HEK293 (cell line): ENCODE measurements at regions not wholly inside any gene's neighbourhood (a gene's known extent, or its start where the extent isn't known, plus 50 kb on each side); places are given as distances from the start of the nearest gene placed in this dataset.

ENCODE experiments used
- MYNN ChIP-seq: fragments of 450-650 bp; formaldehyde crosslinking; IDR thresholded peaks from 2 replicates; pipeline ENCODE4 v1.5.1; 2016; ENCODE audit warnings: missing biosample characterization, missing genetic modification characterization, borderline replicate concordance
- TCF7L2 ChIP-seq: IDR thresholded peaks from 2 replicates; pipeline ENCODE4 v1.6.1; 2011; ENCODE audit warnings: low read depth, mild to moderate bottlenecking, inconsistent platforms, low read length, moderate library complexity, borderline replicate concordance
- YY1 ChIP-seq: fragments of 450-650 bp; formaldehyde crosslinking; IDR thresholded peaks from 2 replicates; pipeline ENCODE4 v1.5.1; 2018; ENCODE audit warnings: missing biosample characterization, missing genetic modification characterization
- ZEB2 ChIP-seq: fragments of 450-650 bp; formaldehyde crosslinking; IDR thresholded peaks from 2 replicates; pipeline ENCODE4 v1.5.1; 2016; ENCODE audit warnings: missing biosample characterization, missing genetic modification characterization
- ZNF114 ChIP-seq: fragments of 450-650 bp; formaldehyde crosslinking; IDR thresholded peaks from 2 replicates; pipeline ENCODE4 v1.5.0; 2017; ENCODE audit warnings: missing biosample characterization, missing genetic modification characterization
- ZNF133 ChIP-seq: fragments of 450-650 bp; formaldehyde crosslinking; IDR thresholded peaks from 2 replicates; pipeline ENCODE4 v1.5.1; 2016; ENCODE audit warnings: missing biosample characterization, missing genetic modification characterization
- ZNF239 ChIP-seq: fragments of 450-650 bp; formaldehyde crosslinking; IDR thresholded peaks from 2 replicates; pipeline ENCODE4 v1.5.1; 2016; ENCODE audit warnings: missing biosample characterization, missing genetic modification characterization
- ZNF404 ChIP-seq: fragments of 450-650 bp; formaldehyde crosslinking; IDR thresholded peaks from 2 replicates; pipeline ENCODE4 v1.5.1; 2017; ENCODE audit warnings: missing biosample characterization, missing genetic modification characterization
- ZNF510 ChIP-seq: fragments of 450-650 bp; formaldehyde crosslinking; IDR thresholded peaks from 2 replicates; pipeline ENCODE4 v1.5.1; 2018; ENCODE audit warnings: mild to moderate bottlenecking, missing genetic modification characterization, missing biosample characterization; ENCODE audit not compliant: insufficient replicate concordance
- TF ChIP-seq, protein P1 (sequence below): fragments of 450-650 bp; formaldehyde crosslinking; IDR thresholded peaks from 2 replicates; pipeline ENCODE4 v1.5.1; 2016; ENCODE audit warnings: missing biosample characterization, missing genetic modification characterization, low read depth
- TF ChIP-seq, protein P2 (sequence below): sonication (generic); formaldehyde crosslinking; IDR thresholded peaks from 2 replicates; pipeline ENCODE4 v1.8.1; 2022; ENCODE audit warnings: mild to moderate bottlenecking, moderate library complexity, missing genetic modification reagents
- TF ChIP-seq, protein P3 (sequence below): fragments of 450-650 bp; formaldehyde crosslinking; IDR thresholded peaks from 2 replicates; pipeline ENCODE4 v1.5.1; 2016; ENCODE audit warnings: missing biosample characterization, missing genetic modification characterization
- TF ChIP-seq, protein P4 (sequence below): fragments of 450-650 bp; formaldehyde crosslinking; IDR thresholded peaks from 2 replicates; pipeline ENCODE4 v1.5.1; 2017; ENCODE audit warnings: missing biosample characterization, missing genetic modification characterization

DNA sequence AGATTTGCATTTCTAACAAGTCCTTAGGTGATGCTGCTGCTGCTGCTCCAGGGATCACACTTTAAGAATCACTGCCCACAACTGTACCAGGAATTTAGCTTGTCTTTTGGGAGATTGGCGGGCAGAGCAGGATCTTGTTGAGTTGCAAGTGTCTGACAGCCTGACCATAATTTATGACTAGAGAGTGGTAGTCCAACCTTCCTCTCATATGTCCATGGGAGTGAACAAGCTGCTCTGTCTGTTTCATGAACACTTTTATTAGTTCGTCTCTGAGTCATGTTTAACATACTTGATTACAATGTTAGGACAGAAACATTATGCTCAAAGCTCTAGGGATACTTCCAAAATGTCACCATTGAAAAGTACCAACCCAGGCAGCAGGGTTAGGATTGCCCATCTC is 169.6 kb downstream of the TGFB2 start:
- no peak for TF ChIP-seq YY1
- TF ChIP-seq, protein P1, sequence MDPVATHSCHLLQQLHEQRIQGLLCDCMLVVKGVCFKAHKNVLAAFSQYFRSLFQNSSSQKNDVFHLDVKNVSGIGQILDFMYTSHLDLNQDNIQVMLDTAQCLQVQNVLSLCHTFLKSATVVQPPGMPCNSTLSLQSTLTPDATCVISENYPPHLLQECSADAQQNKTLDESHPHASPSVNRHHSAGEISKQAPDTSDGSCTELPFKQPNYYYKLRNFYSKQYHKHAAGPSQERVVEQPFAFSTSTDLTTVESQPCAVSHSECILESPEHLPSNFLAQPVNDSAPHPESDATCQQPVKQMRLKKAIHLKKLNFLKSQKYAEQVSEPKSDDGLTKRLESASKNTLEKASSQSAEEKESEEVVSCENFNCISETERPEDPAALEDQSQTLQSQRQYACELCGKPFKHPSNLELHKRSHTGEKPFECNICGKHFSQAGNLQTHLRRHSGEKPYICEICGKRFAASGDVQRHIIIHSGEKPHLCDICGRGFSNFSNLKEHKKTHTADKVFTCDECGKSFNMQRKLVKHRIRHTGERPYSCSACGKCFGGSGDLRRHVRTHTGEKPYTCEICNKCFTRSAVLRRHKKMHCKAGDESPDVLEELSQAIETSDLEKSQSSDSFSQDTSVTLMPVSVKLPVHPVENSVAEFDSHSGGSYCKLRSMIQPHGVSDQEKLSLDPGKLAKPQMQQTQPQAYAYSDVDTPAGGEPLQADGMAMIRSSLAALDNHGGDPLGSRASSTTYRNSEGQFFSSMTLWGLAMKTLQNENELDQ (tag by site-specific recombination) = no peak
- TF ChIP-seq, protein P2, sequence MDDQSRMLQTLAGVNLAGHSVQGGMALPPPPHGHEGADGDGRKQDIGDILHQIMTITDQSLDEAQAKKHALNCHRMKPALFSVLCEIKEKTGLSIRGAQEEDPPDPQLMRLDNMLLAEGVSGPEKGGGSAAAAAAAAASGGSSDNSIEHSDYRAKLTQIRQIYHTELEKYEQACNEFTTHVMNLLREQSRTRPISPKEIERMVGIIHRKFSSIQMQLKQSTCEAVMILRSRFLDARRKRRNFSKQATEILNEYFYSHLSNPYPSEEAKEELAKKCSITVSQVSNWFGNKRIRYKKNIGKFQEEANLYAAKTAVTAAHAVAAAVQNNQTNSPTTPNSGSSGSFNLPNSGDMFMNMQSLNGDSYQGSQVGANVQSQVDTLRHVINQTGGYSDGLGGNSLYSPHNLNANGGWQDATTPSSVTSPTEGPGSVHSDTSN = no peak
- TF ChIP-seq, protein P3, sequence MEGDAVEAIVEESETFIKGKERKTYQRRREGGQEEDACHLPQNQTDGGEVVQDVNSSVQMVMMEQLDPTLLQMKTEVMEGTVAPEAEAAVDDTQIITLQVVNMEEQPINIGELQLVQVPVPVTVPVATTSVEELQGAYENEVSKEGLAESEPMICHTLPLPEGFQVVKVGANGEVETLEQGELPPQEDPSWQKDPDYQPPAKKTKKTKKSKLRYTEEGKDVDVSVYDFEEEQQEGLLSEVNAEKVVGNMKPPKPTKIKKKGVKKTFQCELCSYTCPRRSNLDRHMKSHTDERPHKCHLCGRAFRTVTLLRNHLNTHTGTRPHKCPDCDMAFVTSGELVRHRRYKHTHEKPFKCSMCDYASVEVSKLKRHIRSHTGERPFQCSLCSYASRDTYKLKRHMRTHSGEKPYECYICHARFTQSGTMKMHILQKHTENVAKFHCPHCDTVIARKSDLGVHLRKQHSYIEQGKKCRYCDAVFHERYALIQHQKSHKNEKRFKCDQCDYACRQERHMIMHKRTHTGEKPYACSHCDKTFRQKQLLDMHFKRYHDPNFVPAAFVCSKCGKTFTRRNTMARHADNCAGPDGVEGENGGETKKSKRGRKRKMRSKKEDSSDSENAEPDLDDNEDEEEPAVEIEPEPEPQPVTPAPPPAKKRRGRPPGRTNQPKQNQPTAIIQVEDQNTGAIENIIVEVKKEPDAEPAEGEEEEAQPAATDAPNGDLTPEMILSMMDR (tag by site-specific recombination) = no peak
- TF ChIP-seq ZEB2 (tag by site-specific recombination) = no peak
- no peak for TF ChIP-seq TCF7L2
- TF ChIP-seq ZNF133 = no peak
- TF ChIP-seq, protein P4, sequence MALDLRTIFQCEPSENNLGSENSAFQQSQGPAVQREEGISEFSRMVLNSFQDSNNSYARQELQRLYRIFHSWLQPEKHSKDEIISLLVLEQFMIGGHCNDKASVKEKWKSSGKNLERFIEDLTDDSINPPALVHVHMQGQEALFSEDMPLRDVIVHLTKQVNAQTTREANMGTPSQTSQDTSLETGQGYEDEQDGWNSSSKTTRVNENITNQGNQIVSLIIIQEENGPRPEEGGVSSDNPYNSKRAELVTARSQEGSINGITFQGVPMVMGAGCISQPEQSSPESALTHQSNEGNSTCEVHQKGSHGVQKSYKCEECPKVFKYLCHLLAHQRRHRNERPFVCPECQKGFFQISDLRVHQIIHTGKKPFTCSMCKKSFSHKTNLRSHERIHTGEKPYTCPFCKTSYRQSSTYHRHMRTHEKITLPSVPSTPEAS (tag by site-specific recombination) = no peak
- TF ChIP-seq ZNF114 (tag by site-specific recombination) = no peak
- TF ChIP-seq ZNF239 (tag by site-specific recombination) = no peak
- no peak for TF ChIP-seq ZNF510
- no peak for TF ChIP-seq MYNN (tag by site-specific recombination)
- TF ChIP-seq ZNF404 = no peak
